ENCODE measurements at regions not wholly inside any gene's neighbourhood (a gene's known extent, or its start where the extent isn't known, plus 50 kb on each side); places are given as distances from the start of the nearest gene placed in this dataset.

DNA sequence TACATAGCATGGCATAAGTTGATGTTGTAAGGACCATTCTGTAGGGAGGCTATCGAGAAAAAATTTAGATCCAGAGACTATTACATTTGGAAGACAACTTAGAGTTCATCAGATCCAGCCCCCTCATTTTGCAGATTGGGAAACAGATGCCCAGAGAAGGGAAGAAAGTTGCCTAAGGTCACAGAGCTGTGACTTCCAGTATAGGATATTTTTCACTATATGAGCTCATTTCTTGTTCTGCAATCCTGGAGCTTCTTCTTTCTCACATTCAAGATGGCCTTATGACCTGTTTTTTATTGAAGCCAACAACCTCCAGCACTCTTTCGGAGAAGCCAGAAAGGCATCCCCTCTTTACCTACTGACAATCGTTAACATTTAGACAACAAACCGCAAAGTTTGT lies 421.8 kb upstream of the PLXNA2 start:
- DNase-seq (ENCODE audit: low read depth), result no peak
- TF ChIP-seq, protein P1, sequence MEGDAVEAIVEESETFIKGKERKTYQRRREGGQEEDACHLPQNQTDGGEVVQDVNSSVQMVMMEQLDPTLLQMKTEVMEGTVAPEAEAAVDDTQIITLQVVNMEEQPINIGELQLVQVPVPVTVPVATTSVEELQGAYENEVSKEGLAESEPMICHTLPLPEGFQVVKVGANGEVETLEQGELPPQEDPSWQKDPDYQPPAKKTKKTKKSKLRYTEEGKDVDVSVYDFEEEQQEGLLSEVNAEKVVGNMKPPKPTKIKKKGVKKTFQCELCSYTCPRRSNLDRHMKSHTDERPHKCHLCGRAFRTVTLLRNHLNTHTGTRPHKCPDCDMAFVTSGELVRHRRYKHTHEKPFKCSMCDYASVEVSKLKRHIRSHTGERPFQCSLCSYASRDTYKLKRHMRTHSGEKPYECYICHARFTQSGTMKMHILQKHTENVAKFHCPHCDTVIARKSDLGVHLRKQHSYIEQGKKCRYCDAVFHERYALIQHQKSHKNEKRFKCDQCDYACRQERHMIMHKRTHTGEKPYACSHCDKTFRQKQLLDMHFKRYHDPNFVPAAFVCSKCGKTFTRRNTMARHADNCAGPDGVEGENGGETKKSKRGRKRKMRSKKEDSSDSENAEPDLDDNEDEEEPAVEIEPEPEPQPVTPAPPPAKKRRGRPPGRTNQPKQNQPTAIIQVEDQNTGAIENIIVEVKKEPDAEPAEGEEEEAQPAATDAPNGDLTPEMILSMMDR (conservative IDR thresholded peaks at IDR 0.05; ENCODE audit: low read depth, low read length), result no peak
- no peak overlapping the region for H3K4me3 ChIP-seq (ENCODE audit: low read depth, low read length)

DNA sequence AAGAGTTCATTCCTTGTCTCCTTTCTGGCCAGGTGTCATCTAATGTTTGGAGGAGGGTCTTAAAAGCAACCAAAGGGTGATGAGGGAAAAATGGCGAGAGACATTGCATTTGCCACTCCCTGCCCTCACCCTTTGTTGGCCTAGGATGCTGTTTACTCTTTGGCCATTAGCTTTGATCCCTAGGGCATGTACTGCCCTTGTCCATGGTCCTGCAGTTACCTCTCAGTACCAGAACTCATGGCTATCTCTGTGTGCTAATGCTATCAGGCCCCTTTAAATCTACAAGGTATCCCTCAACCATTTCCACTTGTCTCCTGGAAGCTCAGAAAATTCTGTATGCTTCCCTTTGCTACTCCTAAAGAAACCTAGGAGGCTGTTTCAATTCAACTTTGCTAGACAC lies 424.8 kb upstream of the PLXNA2 start:
- H3K4me3 ChIP-seq (ENCODE audit: low read depth, low read length), result no peak overlapping the region
- TF ChIP-seq, protein P1 (conservative IDR thresholded peaks at IDR 0.05; ENCODE audit: low read depth, low read length), result no peak
- DNase-seq (ENCODE audit: low read depth), result no peak

DNA sequence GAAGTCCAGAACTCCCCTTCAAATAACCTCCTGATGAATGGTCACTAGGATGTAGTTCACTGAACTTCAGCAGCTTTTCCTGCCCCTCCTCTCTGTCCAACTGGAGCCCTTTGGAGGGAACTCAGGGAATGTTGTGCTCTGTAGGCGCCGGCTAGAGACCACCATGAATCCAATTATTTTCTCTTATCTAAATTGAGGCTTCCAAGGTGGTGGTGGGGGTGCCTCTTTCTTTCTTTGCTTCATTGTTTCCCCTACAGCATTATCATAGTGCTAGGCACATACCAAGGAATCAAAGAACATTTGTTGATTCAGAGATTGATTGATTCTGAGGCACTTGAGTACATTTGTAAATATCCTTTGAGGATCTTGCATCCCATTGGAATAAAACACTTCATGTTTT lies 426.6 kb upstream of the PLXNA2 start:
- DNase-seq (ENCODE audit: low read depth), result no peak
- TF ChIP-seq, protein P1 (conservative IDR thresholded peaks at IDR 0.05; ENCODE audit: low read depth, low read length), result no peak
- H3K4me3 ChIP-seq (ENCODE audit: low read depth, low read length), result no peak overlapping the region

DNA sequence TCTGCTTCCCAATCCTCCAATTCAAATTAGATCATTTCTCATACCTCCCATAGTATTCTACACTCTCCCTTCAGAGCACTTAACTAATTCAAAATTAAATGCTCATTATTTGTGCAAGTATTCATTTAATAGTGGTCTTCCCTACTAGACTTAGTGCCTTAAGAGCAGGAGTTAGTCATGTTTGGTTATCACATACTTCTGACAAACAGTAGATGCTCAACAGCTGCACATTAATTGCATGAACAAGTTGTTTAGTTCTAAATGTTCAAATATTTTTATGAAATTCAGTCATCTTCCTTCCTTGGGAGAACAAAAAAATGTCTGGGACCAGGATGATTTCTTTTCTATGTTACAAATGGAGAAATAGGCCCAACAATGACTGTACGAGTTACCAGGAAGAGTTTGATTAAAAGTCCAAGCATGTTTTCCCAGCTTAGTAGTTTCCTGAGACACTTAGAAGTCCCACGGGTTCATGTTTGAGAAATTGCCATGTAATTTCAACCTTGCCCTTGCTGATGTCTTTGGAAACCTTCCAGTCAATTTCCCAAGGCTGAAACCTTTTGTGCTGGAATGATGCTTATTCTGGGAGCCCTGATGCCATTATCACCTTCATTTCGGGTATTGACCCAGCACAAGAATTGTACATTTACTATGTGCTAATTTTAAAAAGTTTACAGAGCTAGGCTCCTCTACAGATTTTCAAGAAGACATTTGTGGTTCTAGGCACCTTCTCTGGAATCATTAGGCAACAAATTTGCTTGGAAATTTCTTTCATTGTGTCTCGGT lies 437.9 kb upstream of the PLXNA2 start:
- DNase-seq (ENCODE audit: low read depth), result no peak
- TF ChIP-seq, protein P1 (conservative IDR thresholded peaks at IDR 0.05; ENCODE audit: low read depth, low read length), result no peak
- no peak overlapping the region for H3K4me3 ChIP-seq (ENCODE audit: low read depth, low read length)

DNA sequence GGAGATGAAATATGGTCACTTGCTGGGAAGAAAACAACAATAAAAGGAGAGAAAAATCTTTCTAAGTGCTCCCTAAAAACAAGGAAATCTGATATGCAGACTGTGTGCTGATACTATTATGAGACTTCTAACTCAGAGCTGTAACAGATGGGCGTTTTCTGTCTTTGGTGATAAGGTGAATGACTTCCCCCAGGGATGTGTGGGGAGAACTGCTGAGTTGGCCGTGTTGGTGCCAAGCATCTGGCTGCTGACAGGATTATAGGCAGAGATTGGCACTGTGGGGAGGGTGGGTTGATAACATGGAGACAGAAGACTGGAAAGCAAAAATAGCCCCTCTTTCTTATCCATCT lies 438.5 kb upstream of the PLXNA2 start:
- DNase-seq (ENCODE audit: low read depth), result no peak
- H3K4me3 ChIP-seq (ENCODE audit: low read depth, low read length), result no peak overlapping the region
- TF ChIP-seq, protein P1 (conservative IDR thresholded peaks at IDR 0.05; ENCODE audit: low read depth, low read length), result no peak

DNA sequence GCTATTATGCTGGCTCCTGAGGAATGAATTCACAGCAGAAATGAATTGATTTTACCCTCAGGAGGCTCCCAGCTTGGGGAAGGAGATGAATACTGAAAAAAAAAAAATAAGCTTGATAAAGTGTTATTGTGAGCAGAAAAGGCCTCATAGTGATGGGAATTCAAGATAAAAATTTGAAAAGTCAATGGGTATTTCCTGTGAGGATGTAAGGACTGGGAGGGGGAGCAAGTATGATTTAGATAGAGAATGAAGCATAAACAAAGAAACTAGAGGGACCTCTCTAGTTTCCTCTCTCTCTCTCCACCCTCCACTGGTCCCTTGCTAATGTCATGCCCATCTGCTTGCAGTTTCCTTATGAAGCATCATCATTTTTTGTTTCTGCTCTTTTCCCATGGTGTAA lies 439.0 kb upstream of the PLXNA2 start:
- TF ChIP-seq, protein P1 (conservative IDR thresholded peaks at IDR 0.05; ENCODE audit: low read depth, low read length), result no peak
- DNase-seq (ENCODE audit: low read depth), result no peak

DNA sequence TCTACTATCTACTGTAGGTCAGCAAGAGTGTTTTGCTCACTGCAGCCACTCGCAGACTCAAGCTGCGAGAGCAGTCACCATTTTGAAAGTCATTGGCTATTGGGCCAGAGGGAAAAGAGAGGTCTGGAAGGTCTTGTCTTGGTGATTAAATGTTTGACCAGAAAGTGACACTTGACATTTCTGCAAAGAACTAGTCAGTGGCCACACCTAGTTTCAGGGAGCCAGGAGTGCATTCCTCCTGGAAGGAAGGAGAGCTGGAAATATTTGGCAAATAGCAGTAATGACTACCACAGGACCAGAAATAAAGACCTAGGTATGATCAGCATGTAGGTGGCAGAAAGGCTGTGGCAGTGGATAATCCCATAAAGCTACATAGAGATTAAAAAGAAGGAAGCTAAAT lies 440.0 kb upstream of the PLXNA2 start:
- H3K4me3 ChIP-seq (ENCODE audit: low read depth, low read length), result no peak overlapping the region
- DNase-seq (ENCODE audit: low read depth), result no peak
- TF ChIP-seq, protein P1 (conservative IDR thresholded peaks at IDR 0.05; ENCODE audit: low read depth, low read length), result no peak

More for the DNA sequence above, 439.0 kb upstream of the PLXNA2 start:
- no peak overlapping the region for H3K4me3 ChIP-seq (ENCODE audit: low read depth, low read length)
